ENCODE measurements at regions not wholly inside any gene's neighbourhood (a gene's known extent, or its start where the extent isn't known, plus 50 kb on each side); places are given as distances from the start of the nearest gene placed in this dataset.
"Not testable (repeated sequence)": the region's sequence is repeated elsewhere in the genome, so short reads cannot be mapped to it uniquely, and the experiment has no call there.

DNA sequence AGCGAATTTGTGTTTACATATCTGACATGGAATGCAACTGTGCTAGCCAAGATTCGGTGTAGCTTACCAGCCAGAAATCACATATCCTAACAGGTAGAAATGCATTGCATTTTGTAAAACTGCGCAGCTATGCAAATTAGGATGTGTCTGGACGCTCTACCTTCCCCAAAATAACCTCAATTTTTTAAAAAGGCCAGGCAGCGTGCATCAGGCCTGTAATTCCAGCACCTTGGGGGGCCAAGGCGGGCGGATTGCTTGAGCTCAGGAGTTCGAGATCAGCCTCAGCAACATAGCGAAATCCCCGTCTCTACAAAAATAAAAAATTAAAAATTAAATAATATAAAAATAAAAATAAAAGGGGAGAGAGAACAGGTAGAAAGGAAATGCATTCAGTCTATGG, 305.0 kb downstream of the TYW1 start:
- no peak for DNase-seq (ENCODE audit: low read depth in 3 of 3)

DNA sequence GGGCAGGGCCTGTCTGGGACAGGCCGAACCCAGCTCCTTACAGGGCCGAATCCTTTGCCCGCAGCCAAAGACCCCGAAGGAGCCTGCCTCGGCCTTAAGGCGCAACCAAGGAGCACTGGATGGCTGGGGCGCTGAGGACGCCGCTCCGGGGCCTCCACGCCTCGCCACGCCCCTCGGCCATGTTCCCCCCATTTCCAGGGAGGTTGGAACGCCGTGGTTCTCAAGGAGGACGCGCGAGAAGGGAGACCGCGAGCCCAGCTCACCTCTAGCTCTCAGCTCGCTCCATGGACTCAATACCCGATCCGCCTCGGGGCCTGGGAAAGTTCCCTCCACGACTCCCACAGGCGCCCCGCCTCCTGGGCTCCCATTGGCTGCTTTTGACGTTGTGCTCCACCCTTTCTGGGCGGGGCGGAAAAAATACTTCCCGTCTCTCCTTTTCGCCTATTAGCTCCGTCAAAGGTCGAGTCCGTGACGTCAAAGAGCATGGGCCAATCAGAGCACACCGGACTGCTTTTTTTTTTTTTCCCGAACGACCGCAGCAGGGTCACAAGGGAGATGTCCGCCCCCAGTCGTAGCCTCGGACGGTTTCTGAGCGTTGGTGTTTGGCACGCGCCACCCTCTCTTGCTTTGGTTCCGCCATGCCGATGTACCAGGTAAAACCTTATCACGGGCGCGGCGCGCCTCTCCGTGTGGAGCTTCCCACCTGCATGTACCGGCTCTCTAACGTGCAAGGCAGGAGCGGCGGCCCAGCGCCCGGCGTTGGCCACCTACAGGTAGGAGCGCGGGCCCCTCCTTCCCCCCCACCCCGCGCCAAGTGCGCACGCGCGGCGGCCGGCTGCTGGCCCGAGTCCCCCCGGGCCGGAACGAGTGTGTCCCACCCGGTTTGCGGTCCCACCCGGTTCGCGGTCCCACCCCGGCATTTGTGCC, 305.7 kb downstream of the TYW1 start:
- peak; percentile 95 to 98 (median 98) for DNase-seq (ENCODE audit: low read depth in 3 of 3)

DNA sequence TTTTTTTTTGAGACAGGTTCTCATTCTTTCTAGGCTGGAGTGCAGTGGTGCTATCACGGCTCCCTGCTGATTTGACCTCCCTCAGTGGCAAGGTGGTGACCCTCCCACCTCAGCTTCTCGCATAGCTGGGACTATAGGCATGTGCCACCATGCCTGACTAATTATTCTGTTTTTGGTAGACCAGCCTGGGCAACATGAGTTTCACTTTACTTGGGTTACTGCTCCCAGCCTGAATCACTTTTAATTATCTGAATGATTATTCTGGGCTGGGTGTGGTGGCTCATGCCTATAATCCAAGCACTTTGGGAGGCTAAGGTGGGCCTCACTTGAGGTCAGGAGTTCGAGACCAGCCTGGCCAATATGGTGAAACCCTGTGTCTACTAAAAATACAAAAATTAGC, 308.2 kb downstream of the TYW1 start:
- DNase-seq (ENCODE audit: low read depth in 3 of 3): not testable (repeated sequence)

DNA sequence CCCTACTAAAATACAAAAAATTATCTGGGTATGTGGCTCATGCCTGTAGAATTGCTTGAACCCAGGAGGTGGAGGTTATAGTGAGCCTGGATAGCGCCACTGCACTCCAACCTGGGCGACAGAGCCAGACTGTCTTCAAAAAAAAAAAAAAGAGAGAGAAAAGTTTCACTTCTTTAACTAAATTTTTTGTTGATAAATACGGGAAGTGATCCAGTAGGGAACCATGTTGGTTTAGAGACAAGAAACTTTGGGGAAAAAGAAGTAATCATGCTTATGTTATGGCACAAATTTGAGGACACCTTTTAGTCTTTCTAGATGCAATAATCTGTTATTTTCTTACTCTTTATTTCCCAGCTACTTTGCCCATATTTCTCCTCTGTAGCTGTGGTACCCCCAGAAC, 309.7 kb downstream of the TYW1 start:
- DNase-seq (ENCODE audit: low read depth in 3 of 3): no peak

DNA sequence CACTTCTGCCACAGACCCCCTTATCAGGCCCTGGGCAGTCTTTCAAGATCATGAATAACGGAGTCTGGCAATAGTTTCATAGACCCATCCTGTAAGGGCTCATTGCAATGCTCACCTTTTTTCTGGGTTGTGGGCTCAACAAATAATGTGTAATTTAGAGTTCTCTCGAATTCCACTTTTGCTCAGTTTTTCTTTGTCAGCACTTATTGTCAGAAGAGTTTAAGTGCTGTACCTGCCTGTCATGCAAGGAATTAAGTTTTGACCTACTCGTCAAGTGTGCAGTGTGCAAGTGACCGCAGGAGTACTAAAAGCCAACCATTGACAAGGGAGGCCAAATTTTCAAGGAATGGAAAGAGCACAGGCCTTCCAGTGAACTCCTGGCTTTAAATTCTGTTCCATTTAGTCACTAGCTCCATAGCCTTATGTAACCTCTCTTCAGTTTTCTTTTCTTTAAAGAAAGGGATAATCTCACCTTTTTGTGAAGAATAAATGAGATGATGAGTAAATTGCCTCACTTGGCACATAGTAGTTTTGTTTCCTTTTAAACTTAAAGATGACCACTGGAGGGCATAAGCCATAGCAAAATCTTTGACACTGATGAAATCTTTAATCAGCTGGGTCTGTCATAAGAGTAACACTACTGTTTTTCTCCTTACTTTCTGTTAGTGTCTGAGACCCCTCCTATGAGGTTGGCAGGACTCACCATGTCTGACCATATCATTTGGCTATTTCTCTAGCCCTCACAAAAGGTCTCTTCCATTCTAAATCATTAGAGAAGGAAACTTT, 313.3 kb downstream of the TYW1 start:
- DNase-seq (ENCODE audit: low read depth in 3 of 3): no peak

DNA sequence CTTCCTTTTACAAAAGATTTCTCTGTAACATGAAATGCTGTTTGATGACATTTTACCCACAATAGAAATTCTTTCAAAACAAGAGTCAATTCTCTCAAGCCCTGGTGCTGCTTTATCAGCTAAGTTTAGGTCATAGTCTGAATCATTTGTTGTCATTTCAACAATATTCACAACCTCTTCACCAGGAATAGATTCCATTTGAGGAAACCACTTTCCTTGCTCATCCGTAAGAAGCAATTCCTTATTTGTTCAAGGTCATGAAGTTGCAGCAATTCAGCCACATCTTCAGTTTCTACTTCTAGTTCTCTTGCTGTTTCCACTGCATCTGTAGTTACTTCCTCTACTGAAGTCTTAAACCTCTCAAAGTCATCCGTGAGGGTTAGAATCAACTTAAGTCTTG, 315.3 kb downstream of the TYW1 start:
- no peak for DNase-seq (ENCODE audit: low read depth in 3 of 3)

DNA sequence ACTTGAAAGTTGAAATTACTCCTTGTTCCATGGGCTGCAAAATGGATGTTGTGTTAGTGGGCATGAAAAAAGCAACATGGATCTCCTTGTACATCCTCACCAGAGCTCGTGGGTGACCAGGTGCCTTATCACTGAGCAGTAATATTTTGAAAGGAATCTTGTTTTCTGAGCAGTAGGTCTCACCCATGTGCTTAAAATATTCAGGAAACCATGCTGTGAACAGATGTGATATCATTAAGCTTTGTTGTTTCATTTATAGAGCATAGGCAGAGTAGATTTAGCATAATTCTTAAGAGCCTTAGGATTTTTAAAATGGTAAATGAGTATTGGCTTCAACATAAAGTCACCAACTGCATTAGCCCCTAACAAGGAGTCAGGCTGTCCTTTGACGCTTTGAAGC, 316.6 kb downstream of the TYW1 start:
- no peak for DNase-seq (ENCODE audit: low read depth in 3 of 3)

DNA sequence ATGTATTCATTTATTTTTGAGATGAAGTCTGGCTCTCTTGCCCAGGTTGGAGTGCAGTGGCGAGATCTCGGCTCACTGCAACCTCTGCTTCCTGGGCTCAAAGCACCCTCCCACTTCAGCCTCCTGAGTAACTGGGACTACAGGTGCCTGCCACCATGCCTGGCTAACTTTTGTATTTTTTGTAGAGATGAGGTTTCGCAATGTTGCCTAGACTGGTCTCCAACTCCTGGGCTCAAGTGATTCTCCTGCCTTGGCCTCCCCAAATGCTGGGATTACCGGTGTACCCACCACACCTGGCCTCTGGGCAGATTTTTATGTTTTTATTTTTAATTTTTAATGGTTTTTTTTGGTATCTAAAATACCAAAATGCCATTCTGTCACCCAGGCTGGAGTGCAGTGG, 320.3 kb downstream of the TYW1 start:
- not testable (repeated sequence) for DNase-seq (ENCODE audit: low read depth in 3 of 3)

DNA sequence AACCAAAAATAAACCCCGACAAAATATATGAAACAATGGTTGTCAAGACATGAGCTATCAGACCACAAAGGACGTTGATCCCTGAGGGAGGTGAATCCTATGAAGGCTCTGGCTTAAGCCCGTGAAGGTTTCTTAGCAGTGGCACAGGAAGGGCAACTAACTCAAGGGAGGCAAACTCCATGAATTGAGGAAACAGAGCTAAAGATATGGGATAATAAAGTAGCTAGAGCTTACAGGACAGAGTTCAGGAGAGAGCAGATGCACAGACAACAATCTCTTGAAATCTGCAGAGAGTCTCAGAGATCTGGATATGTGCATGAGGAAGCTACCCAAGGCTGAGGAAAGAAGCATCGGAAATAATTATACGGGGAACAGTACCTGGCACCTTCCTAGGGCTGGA, 331.6 kb downstream of the TYW1 start:
- not testable (repeated sequence) for DNase-seq (ENCODE audit: low read depth in 3 of 3)

DNA sequence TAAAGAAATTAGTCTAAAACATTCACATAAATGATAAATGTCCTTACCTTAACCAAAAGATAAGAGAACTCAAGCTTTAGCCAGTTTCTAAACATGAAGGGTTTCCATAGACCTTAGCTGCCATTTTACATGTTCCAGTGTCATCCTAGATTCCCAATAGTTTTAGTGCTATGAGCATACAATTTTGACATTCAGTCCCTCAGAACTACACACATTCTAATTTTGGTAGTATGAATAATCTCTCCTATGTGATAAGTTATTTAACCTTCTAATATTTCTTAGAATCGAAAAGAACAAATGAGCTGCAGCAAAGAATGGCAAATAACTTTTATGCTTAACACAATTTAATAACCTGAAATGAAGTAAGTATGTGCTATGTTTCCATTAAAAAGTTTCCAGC, 338.5 kb downstream of the TYW1 start:
- DNase-seq (ENCODE audit: low read depth in 3 of 3): not testable (repeated sequence)

DNA sequence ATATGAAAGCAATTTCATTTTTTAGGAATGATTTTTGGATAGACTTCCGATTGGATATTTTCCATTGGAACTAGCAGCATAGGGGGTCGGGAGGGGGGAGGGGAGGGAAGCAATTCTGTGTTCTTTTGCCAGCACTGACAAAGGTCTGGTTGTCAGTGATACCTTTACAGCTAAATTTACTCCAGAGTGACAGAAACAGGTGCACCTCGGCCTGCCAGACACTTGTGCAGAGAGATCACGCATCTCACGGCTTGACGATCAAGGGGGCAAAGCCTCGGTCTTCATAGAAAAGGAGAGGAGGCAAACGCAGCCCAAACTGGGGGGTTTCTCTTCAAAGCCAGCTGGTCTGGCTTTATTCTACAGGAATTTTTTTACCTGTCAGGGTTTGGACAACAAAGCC, 339.0 kb downstream of the TYW1 start:
- not testable (repeated sequence) for DNase-seq (ENCODE audit: low read depth in 3 of 3)

DNA sequence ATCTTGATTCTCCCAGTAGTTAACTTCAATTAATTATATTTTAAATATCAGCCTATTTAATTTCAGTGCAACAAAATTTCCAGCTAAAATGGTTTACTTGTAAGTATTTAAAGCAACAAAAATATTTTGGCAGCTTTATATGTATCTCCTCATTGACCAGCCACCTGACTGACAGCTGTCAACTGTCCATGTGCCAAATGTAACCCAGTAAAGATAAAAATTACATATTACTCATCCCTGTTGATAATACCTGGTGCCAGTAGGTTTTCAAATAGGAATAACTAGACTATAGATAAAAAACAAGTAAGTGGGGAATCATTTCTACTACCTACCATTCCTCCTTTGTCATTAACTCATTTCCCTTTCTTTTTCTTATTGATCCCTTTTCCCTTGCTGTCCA, 341.9 kb downstream of the TYW1 start:
- DNase-seq (ENCODE audit: low read depth in 3 of 3): not testable (repeated sequence)

DNA sequence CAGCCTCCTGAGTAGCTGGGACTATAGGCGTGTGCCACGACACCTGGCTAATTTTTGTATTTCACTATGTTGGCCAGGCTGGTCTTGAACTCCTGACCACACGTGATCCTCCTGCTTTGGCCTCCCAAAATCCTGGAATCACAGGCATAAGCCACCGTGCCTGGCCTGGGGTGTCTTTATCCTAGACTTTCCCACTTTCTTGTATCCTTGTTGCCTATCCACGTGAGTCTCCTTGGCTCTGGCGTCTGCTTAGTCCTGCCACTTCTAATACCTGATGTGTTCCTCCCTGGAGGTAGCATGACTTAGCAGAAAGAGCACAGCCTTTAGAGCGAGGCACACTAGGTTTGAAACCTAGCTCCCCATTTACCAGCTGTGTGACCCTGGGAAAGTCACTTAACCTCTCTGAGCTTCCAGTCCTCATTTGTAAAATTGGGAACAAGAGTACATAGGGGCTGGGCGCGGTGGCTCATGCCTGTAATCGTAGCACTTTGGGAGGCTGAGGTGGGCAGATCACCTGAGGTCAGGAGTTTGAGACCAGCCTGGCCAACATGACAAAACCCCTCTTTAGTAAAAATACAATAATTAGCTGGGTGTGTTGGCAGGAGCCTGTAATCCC, 344.6 kb downstream of the TYW1 start:
- DNase-seq (ENCODE audit: low read depth in 3 of 3): no peak

DNA sequence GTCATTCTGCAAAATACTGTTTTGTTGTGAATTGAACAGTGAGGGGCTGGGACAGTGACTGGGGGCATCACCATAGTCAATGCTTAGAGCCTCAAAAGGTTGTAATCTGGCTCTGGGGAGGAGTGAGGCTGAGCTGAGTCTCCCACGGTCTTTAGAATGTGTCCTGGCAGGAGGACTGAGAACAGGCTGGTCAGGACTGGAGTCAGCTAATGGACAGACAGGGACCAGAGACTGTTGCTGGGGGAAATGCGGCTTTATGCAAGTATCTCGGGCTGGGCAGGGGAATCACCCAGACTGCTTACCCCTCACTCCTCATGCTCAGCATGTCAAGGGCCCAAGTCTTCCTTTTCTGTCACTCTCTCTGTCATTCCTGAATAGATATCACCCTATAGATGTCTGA, 346.5 kb downstream of the TYW1 start:
- no peak for DNase-seq (ENCODE audit: low read depth in 3 of 3)

DNA sequence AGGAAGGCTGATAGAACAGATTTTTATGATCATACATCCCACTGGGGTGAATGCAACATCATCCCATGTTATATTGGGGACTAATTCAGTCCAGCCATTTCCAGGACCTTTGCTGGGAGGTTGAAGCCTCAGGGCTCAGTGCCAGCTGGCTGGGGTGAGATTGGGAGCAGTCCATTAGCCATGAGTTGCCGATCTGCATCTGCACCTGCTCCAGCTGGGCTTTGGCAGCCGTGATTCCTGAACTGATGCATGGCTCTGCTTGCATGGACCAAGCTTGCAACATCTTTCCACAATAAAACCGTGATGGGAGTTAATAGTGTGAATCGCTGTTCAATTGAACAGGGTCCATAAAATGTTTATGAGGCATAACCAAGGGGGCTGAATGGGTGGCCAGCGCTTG, 346.9 kb downstream of the TYW1 start:
- DNase-seq (ENCODE audit: low read depth in 3 of 3): no peak

DNA sequence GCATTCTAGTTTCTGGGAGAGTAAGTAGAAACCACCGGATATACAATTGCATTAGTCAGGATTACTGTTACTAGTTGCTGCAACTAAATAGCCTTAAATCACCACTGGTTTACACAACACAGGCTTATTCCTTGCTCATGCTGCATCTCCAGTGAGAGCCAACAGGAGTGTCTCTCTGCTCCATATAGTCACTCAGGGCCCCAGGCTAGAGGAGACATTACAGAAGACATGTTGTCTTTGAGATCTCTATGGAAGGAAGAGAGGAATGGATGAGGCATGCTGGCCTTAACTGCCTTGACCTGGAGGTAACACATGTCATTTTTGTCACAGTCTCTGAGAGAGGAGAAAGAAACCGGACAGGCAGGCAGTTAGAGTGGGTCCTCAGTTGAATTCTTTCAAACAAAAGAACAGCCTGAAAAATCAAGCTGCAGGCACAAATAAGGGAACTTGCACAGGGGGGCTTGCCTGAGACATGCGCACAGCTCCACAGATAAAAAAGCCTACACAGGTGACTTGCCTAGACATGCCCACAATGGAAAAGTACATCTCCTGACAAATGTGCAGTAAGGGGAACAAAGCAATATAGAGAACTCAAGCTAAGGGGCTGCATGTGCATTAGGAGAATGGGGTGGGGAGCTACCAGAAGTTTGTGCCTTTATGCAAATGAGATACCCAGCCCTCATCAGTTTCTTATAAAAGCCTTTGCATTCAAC, 348.0 kb downstream of the TYW1 start:
- no peak for DNase-seq (ENCODE audit: low read depth in 3 of 3)

DNA sequence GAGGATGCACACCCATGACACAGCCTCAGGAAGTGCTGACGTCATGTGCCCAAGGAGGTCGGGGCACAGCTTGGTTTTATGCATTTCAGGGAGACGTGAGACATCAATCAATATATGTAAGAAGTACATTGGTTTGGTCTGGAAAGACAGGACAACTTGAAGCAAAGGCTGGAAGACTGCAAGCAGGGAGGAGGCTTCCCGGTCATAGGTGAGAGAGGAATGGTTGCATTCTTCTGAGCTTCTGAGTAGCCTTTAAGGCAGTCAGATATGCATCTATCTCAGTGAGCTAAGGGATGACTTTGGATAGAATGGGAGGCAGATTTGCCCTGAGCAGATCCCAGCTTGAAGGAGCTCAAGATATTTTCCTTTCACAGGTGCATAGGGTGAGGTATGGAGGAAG, 349.5 kb downstream of the TYW1 start:
- no peak for DNase-seq (ENCODE audit: low read depth in 3 of 3)

DNA sequence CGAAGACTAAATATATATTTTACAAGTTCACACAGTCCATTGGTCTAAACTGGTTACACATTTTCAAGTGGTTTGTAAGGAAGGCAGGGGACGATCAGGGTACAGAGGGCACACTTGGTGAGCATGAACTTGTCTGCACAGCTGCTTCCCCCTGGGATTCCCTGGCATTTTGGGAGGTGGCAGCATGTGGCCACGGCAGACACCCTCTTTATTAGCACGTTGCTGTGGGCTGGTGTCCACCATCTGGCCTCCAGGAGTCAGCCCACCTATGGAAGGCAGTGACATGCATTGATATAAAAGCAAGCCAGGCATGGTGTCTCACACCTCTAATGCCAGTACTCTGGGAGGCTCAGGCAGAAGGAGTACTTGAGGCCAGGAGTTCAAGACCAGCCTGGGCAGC, 350.2 kb downstream of the TYW1 start:
- DNase-seq (ENCODE audit: low read depth in 3 of 3): no peak

DNA sequence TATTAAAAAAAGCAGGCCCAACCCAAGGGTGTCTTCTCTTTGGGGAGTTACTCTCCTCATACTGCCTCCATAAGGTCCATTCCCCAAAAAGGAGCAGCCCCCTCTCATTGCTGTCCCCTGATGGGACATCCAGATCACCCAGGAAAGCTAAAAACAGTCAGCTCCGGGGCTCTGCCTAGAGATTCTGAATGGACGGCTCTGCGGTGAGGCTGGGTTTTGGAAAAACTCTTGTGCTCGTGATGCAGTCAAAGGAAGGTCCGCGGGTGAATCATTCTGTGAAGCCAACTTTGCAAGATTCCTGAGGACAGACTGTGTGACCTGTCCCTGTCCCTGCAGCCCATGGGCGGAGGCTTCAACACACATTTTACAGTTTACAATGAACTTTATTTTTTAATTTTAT, 351.5 kb downstream of the TYW1 start:
- no peak for DNase-seq (ENCODE audit: low read depth in 3 of 3)

DNA sequence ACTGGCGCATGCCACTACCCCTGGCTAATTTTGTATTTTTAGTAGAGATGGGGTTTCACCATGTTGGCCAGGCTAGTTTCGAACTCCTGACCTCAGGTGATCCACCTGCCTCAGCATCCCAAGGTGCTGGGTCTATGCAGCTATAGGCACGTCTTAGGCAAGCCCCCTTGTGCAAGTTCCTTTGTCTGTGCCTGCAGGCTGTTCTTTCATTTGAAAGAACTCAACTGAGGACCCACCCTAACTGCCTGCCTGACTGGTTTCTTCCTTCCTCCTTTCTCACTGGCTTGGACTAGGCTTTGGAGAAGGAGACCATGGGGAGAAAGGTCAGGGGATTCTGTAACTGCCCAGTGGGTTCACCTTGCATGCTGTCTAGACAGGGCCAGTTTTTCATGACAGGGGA, 361.0 kb downstream of the TYW1 start:
- DNase-seq (ENCODE audit: low read depth in 3 of 3): not testable (repeated sequence)

DNA sequence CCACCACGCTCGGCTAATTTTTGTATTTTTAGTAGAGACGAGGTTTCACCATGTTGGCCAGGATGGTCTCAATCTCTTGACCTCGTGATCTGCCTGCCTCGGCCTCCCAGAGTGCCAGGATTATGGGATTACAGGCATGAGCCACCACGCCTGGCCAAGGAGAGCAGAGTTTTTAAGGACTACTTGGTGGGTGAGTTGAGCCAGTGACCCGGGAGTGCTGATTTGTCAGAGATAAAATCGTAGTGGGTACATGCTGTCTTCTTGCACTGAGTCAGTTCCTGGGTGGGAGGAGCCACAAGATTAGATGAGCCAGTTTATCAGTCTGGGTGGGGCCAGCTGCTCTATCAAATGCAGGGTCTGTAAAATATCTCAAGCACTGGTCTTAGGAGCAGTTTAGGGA, 361.7 kb downstream of the TYW1 start:
- not testable (repeated sequence) for DNase-seq (ENCODE audit: low read depth in 3 of 3)

DNA sequence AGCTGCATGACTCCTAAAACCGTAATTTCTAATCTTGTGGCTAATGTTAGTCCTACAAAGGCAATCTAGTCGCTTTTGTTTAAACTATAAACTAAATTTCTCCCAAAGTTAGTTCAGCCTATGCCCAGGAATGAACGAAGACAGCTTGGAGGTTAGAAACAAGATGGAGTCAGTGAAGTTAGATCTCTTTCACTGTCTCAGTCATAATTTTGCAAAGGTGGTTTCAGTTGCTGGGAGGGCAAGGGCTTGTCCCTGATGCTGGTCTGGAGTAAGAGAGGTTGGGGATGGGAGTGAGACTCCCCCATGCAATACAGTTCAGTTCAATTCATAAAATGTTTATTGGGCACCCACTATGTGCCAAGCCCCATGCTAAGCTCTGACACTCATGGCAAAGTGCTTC, 362.1 kb downstream of the TYW1 start:
- not testable (repeated sequence) for DNase-seq (ENCODE audit: low read depth in 3 of 3)

Data from stimulated activated CD4-positive, alpha-beta T cell treated with anti-CD3 and anti-CD28 coated beads, TNF-alpha, amount 100 ng/mL, for 24 hours (primary cell).